Peyer's patch (tissue), 4 donors: ENCODE measurements at regions not wholly inside any gene's neighbourhood (a gene's known extent, or its start where the extent isn't known, plus 50 kb on each side); places are given as distances from the start of the nearest gene placed in this dataset.

ENCODE experiments used
- CTCF ChIP-seq, 6 experiments: fragments of 450-650 bp in 4 of 6; fragments of 200-600 bp in 2 of 6; sonication (generic) in 1 of 6; IDR thresholded peaks; one replicate each; pipeline ENCODE4 v1.5.1; 2017 to 2019; ENCODE audit warnings: antibody characterized with exemption in 6 of 6, mild to moderate bottlenecking in 3 of 6, moderate library complexity in 1 of 6
- POLR2A ChIP-seq, 2 donors: fragments of 450-650 bp; IDR thresholded peaks; one replicate each; pipeline ENCODE4 v1.5.1; 2017; ENCODE audit warnings: antibody characterized with exemption in 2 of 2, mild to moderate bottlenecking in 2 of 2, moderate library complexity in 2 of 2

DNA sequence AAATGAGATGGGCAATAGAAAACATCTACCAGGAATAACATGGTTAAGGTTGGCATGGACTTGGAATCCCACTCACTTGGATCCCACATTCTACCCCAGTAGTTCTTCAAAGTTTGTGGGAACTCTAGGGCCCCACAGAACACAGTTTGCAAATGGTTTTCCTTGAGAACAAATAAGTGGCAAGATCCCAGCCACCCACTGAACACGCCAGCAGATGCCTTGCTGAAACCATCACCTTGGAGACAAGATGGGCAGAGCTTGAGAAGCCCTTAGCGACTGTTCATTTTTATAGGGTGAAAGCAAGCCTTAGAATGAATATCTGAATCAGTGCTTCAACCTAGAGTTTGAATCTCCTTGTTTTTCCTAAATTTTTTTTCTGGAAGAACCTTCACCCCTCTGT is 349.1 kb downstream of the RPS24 start:
- TF ChIP-seq CTCF (IDR thresholded peaks at IDR 0.05) (no peak), POLR2A (IDR thresholded peaks at IDR 0.05) (no peak)
